ENCODE measurements at regions not wholly inside any gene's neighbourhood (a gene's known extent, or its start where the extent isn't known, plus 50 kb on each side); places are given as distances from the start of the nearest gene placed in this dataset.

DNA sequence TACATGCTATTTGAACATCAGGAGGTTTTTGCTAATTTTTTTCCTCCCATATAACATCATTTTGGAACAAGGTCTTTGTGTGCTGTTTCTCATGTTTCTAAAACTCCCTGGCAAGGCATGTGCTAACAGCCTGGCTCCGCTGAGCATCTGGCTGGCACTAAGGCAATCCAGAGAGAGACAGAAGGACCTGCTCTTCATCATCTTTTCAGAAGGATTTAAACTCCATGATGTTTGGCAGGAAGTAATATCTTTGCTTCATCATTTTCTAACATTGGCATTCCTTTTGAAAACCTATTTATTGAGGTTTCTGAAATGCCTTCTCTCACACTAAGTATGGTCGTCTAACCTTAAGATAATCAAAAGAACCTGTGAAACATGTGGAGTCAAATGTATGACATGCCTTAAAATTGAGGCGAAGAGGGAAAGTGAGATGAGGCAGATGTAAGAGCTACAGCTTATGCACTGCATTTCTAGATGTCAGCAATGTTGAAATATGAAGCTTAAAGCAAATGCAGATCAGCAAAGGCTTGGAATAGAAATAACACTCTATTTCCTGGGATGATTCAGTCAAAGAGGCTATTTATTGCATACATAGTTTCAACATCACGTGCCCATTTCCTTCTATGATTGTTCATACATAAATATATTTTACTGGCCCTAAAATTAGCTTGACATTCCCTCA is 592.0 kb downstream of the ZNF385D start (continued):
- TF ChIP-seq POLR2AphosphoS2 (IDR thresholded peaks at IDR 0.05; ENCODE audit: low read depth, low read length) (no peak), RCOR1 (conservative IDR thresholded peaks at IDR 0.05; ENCODE audit: low read depth, low read length) (no peak), NBN (IDR thresholded peaks at IDR 0.05) (no peak), RELA (IDR thresholded peaks at IDR 0.05; ENCODE audit: borderline replicate concordance, partially characterized antibody) (no peak), NR2C2 (IDR thresholded peaks at IDR 0.05; ENCODE audit: borderline replicate concordance, control insufficient read depth, insufficient read length, low read depth) (no peak), STAT3 (IDR thresholded peaks at IDR 0.05; ENCODE audit: low read depth, low read length) (no peak), HDAC6 (IDR thresholded peaks at IDR 0.05; ENCODE audit: unreplicated experiment) (no peak), DPF2 (IDR thresholded peaks at IDR 0.05) (no peak), SMAD1 (IDR thresholded peaks at IDR 0.05; ENCODE audit: low read depth, partially characterized antibody) (no peak), BACH1 (IDR thresholded peaks at IDR 0.05; ENCODE audit: borderline replicate concordance) (no peak)

DNA sequence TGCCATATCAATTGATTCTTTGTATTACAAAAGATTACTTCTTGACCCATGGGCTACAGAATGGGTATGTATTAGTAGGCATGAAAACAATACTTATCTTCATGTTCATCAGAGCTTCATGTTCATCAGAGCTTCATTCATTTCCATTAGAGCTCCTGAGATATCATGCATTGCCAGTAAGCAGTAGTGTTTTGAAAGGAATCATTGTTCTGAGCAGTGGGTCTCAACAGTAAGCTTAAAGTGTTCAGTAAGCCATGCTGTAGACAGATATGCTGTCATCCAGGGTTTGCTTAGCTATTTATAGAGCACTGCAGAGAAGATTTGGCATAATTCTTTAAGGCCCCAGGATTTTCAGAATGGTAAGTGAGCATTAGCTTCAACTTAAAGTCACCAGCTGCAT is 596.1 kb downstream of the ZNF385D start:
- ChIA-PET SMC1A (ENCODE audit: uncharacterized antibody, unreplicated experiment) (interaction anchor here (0.9 to 1.5 kb wide), 2 partner anchors 9 to 787 kb away, joined by 3 to 4 read pairs; no protein-coding TSS in a partner anchor), CTCF (interaction anchor here (1.8 kb wide), 1 partner anchor 15 kb away, joined by 5 read pairs; no protein-coding TSS in a partner anchor), RAD21 (ENCODE audit: unreplicated experiment) (interaction anchor here (1.1 to 2.1 kb wide), 2 partner anchors 16 to 330 kb away, joined by 3 to 5 read pairs; no protein-coding TSS in a partner anchor), POLR2A (no interaction called here)
- no peaks in the 10 kb centered on the region for H3K4me1 ChIP-seq (ENCODE audit: control insufficient read depth, insufficient read depth, low read length)
- FAIRE-seq (no peak), ATAC-seq (no peak), DNase-seq (ENCODE audit: low read depth, low spot score) (no peak)
- intact Hi-C loops (cut with micrococcal nuclease; ENCODE audit: unreplicated experiment): no loop called here
- in situ Hi-C loops (cut with MboI): no loop called here
- no peak overlapping the region for H3K27ac ChIP-seq (ENCODE audit: control insufficient read depth, insufficient read depth)
- H3K36me3 ChIP-seq (ENCODE audit: control insufficient read depth in 2 of 2, insufficient read depth in 2 of 2, low read length in 1 of 2): no peaks in the 10 kb centered on the region
- H3K9me3 ChIP-seq (replicated peaks; ENCODE audit: control insufficient read depth, insufficient read depth, low read length): no peaks in the 10 kb centered on the region
- no peaks in the 10 kb centered on the region for H3K79me2 ChIP-seq (ENCODE audit: control insufficient read depth, insufficient read depth, low read length)
- no peak for TF ChIP-seq ZNF592 (IDR thresholded peaks at IDR 0.05)
- BruUV-seq (replicated peaks): no TSS peak
- no peak overlapping the region for H2AFZ ChIP-seq (ENCODE audit: control insufficient read depth, low read depth, low read length)
- no peaks in the 10 kb centered on the region for H4K20me1 ChIP-seq (ENCODE audit: control insufficient read depth, insufficient read depth)
- H3K4me2 ChIP-seq (ENCODE audit: control insufficient read depth, insufficient read depth): no peak overlapping the region
- no peak overlapping the region for H3K4me3 ChIP-seq
- H3K9ac ChIP-seq (ENCODE audit: control insufficient read depth, insufficient read depth, low read length): no peak overlapping the region
- H3K27me3 ChIP-seq (replicated peaks in 1 of 2; ENCODE audit: control insufficient read depth in 2 of 2, insufficient read depth in 2 of 2, low read length in 1 of 2): no peaks in the 10 kb centered on the region
